Right lobe of liver (tissue), 4 donors: ENCODE measurements at regions not wholly inside any gene's neighbourhood (a gene's known extent, or its start where the extent isn't known, plus 50 kb on each side); places are given as distances from the start of the nearest gene placed in this dataset.

Experiments used
- POLR2A ChIP-seq: fragments of 450-650 bp; IDR thresholded peaks from one replicate; pipeline ENCODE4 v1.6.1; 2017; ENCODE audit warnings: antibody characterized with exemption, mild to moderate bottlenecking
- TF ChIP-seq, protein P1 (sequence below), 4 donors: fragments of 200-600 bp in 3 of 4; fragments of 450-650 bp in 1 of 4; IDR thresholded peaks; one replicate each; pipeline versions ENCODE4 v1.5.1 to v1.8.0; 2016 to 2022; ENCODE audit warnings: antibody characterized with exemption in 4 of 4, mild to moderate bottlenecking in 2 of 4
- donor health status: DM: no; HTN: no; CAD: no.
- donor health status: DM: no; HTN: no; CAD: no.
- donor health status: DM: no; HTN: yes; CAD: no.

GRCh38 chr5:125160787-125161502 lies 414.5 kb upstream of the ZNF608 start:
- TF ChIP-seq, protein P1, sequence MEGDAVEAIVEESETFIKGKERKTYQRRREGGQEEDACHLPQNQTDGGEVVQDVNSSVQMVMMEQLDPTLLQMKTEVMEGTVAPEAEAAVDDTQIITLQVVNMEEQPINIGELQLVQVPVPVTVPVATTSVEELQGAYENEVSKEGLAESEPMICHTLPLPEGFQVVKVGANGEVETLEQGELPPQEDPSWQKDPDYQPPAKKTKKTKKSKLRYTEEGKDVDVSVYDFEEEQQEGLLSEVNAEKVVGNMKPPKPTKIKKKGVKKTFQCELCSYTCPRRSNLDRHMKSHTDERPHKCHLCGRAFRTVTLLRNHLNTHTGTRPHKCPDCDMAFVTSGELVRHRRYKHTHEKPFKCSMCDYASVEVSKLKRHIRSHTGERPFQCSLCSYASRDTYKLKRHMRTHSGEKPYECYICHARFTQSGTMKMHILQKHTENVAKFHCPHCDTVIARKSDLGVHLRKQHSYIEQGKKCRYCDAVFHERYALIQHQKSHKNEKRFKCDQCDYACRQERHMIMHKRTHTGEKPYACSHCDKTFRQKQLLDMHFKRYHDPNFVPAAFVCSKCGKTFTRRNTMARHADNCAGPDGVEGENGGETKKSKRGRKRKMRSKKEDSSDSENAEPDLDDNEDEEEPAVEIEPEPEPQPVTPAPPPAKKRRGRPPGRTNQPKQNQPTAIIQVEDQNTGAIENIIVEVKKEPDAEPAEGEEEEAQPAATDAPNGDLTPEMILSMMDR (IDR thresholded peaks at IDR 0.05), result no peak
- no peak for TF ChIP-seq POLR2A
